HUDEP-2 (cell line): ENCODE measurements at regions not wholly inside any gene's neighbourhood (a gene's known extent, or its start where the extent isn't known, plus 50 kb on each side); places are given as distances from the start of the nearest gene placed in this dataset.
"Not testable (repeated sequence)": the region's sequence is repeated elsewhere in the genome, so short reads cannot be mapped to it uniquely, and the experiment has no call there.

Source experiments
- DNase-seq, 76 experiments: peaks; one replicate each; lab custom pipeline; 2025; ENCODE audit not compliant: unreplicated experiment in 76 of 76; lab: John Stamatoyannopoulos, UW

DNA sequence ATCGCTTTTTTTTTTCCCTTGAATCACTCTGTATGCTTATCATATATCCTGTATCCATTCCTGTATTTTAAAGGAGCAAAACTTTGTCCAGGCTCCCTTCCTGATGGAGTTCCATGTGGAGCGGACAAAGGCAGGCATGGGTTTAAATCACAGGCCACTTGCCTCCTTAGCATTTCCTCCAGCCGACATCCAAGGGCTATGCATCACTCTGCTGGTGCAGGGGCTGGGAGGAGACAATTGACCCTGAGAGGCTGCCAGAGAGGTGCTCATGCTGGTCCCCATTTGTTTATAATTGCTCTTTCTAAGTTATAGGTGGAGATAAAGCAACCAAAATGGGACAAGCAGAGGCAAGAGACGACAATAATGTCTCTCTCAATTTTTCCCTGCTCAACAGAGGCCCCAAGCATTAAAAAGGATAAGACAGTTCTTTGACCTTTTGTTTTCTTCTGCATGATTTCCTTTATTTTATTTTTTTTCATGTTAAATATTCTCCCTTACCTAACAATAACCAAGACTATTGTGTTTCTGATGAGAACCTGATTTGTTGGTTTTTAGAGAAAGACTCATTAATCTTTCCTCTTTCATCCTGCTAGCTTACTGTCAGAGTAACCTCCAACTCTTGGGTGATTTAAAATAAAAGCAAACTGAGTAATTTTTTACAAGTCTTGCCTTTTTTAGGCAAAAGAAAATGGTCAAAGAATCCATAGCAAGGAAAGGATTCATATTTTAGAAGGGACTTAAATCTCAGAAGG is 353.7 kb downstream of the ADGRL2 start:
- no peak for DNase-seq

DNA sequence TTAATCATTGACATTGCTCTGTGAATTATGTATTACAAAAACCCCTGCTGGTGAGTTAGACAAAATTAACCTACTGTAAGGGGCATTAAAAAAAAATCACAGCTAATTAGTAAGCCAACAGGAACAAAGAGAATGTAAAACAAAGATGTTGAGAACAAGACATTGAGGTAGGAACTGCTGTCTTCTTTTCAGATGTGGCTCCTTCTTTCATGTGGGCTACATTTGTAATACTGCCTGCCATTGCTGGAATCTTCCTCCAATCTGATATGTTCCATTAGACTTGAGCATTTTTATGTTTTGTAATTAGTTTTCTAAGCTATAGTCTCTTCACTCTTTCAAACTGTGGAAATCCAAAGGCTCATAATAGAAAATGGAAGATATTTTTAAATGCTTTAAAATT is 353.0 kb downstream of the ADGRL2 start:
- DNase-seq: no peak

DNA sequence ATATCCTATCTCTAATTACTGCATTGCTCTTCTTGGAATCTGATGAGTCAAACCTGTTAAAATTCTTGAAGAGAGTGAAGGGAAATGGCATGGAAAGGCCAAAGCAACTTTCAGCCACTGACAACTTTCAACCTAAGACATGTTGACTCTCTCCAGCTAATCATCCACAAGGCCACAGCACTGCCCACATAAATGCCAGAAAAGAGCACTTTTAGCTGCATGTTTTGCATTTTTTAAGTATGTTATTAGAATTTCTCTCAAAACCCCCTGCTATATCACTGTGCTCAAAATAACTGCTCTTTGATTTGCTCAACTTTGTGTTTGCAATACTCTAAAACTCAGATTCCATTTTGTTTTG is 352.5 kb downstream of the ADGRL2 start:
- no peak for DNase-seq

DNA sequence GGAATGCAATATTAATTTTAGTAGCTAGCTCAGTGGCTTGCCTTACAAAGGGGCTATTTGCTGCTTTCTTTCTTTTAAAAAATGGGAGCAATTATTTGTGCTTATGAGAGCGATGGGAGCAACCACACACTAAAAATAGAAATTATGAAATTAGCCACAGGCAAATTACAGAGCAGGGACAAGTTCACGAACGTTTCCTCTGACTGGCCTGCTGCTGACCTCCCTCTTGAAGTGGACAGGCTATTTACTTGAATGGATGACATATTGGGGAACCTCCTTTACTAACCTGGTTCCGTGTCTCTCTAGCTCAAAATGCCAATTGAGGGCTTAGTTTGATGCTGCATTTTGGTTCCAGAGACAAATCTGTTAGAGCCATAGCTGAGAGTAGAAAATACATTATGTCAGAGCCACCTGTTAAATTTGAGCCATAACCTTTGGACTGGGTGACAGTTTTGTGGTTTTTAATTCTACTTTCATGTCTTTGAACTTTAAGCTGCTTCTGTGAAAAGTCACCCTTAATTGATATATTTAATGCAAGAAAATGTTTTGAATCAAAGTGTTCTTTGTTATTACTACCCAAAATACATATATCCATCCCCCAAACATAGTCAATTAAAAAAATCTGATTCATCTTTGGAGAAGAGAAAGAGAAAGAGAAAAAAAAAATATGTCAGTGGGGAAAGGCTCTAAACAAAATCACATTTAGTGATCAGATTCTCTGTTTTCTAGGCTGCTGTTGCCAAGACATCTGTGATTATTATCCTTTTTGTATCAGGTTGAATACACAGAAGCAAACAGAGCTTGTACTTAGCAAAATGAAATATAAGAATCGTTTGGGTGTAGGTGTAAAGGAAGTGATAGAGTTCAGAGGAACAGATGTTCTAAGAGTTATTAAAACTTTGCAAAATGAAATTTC is 351.9 kb downstream of the ADGRL2 start:
- no peak for DNase-seq

DNA sequence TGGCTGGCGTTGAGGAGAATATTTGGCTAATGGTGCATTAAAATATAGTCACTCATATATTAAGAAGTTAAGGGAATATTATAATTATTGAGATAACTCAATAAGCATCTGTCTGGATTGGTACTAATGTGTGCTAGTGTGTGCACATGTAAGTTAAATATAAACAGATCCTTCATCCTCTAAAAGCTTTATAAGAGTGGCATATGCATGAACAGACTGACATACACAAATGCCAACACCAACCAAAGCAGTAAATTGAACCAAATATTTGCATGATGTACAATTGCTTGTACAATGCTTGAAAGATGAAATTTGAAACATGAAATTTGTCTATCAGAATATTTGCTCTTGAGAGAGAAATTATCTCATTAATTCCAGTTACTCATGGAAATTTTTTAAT is 344.9 kb downstream of the ADGRL2 start:
- DNase-seq: no peak

DNA sequence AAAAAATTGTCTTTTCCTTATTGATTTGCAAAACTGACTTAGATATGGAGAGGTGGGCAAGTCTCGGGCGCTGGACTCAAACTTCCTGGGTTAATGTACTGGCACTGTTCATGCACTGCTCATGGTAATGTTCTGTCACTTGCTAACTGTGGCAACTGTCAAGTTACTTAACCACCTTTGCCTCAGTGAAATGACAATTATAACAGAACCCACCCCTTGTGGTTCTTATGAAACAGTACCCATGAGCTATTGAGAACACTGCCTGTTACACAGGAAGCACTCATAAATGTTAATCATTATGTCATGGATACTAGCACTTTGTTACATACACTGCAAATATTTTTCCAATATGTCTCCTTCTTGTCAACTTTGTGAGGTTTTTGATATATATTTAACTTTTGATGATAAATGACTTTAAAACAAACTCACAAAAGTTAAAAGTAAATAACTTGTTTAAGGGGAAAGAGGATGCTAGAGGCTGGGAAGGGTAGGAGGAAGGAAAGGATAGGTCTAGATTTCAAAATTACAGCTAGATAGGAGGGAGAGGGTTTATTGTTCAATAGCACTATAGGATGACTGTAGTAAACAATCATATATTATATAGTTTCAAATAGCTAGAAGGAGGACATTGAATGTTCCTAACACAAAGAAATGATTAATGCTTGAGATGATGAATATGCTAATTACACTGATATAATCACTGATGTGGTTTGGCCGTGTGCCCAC is 342.5 kb downstream of the ADGRL2 start:
- no peak for DNase-seq

DNA sequence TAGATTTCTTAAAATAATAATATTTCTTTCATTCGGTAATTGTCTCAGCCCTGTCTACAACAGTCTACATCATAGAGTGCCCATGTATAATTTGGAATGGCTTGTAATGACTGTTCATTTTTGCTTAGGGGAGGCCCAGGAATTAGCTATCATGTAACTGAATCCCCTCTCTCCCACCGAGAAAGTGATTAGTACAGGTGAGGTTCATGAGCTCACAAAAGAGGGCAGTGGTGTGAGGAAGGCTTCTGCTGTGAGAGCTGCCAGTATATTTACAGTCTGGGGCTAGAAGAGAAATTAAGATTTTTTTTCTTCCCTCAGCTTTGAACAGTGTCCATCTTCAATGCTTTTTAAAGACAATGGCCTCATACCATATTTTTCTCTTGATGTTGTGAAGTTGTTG is 340.7 kb downstream of the ADGRL2 start:
- DNase-seq: no peak

DNA sequence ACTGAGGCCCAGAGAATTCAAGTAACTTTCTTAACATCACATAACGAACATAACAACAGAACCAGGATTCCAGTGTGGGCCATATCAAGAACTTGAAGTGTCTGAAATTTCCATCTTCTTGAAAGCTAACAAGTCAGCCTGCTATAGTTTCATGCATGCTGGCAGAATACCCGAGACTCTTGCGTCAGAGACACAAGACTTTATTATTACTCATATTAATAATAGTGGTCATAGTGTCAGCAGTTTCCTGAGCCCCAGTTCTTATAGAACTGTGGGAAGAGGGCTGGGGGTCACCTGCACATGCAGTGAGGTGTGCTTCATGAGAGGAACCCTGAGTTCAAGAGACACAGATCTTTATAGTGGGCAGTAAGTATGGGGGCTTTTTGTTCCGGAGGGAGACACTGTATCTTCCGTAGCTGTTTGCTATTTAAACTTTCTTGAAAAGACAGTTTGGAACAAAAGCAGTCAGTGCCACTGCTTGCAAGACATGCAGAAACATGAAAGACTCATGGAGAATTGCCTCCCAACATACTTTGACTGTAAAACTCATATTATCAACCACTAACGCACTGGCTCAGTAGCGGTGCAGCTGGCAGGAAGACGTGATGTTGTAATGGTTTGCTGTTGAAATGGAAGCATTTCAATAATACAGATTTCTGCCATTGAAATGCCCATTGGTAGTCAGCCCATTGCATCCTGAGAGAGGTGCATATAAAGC is 339.2 kb downstream of the ADGRL2 start:
- DNase-seq: no peak

DNA sequence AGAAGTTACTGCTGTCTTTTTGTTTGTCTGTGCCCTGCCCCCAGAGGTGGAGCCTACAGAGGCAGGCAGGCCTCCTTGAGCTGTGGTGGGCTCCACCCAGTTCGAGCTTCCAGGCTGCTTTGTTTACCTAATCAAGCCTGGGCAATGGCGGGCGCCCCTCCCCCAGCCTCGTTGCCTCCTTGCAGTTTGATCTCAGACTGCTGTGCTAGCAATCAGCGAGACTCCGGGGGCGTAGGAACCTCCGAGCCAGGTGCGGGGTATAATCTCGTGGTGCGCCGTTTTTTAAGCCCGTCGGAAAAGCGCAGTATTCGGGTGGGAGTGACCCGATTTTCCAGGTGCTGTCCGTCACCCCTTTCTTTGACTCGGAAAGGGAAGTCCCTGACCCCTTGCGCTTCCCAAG is 335.6 kb downstream of the ADGRL2 start:
- not testable (repeated sequence) for DNase-seq

DNA sequence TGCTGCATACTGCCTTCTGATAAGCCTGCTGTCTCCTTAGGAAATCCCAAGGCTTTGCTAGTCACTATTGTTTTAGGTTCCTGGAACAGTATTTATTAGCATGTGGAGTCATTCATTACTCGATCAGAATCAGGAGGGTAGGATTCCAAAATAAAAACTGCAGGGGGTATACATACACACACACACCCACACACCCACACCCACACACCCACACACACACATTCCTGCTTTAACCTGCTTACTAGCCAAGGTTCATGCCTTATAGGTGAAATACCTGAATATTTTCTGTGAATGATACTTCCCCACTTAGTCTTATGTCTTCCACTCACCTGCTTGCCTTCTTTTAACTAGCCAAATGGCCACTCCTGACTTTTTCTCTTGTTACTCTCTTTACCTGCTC is 325.1 kb downstream of the ADGRL2 start:
- DNase-seq: no peak

DNA sequence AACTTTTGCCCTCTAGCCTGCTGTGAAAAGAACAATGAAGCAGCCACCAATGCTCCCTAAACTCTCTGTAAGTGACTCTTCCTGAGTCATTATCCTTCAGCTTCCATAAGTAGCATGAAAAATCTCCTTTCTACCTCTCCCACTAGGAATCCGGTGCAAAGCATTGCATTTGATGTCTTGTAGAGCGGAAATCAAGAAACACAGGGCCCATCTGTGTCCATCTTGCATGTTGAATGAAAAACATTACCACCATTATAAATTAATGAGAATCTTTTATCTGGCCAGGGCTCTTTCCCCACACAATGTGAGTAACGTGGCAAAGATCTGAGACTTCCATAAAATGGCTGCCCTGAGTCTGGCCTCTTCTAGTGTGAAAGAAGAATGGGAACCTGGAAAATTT is 324.4 kb downstream of the ADGRL2 start:
- no peak for DNase-seq

DNA sequence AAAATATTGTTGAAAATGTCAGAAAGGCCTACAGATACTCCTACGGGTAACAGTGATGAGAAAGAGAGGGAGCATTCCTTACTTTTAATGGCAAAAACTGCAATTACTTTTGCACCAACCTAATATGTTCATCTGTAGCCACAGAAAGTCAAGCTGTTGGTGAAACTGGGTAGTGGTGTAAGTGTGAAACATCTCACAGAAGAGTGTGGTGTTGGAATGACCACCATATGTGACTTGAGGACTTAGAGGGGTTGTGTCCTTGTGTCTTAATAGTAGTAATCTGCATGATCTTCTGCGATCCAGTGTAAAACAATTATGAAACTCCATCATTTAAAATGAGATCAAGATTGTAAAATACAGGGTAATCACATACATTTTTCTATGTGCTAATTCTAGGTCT is 320.7 kb downstream of the ADGRL2 start:
- no peak for DNase-seq

DNA sequence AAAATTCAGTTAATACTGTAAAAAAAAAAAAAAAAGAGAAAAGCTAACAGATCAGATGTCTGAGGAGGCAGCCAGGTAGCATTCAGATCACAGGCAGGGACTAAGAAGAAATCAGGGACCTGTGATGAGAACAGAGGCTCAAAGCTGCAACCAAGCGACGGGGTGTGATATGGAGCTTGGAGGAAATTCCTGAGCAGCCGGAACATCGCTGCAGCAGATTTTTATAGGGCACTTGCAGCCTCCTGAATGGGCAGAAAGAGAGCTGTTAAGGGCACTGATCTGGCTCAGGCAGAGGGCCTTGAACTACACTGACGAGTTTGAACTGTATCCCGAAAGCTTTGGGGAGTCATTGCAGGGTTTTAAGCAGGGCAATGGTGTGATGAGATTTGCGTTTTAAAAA is 315.4 kb downstream of the ADGRL2 start:
- DNase-seq: no peak

DNA sequence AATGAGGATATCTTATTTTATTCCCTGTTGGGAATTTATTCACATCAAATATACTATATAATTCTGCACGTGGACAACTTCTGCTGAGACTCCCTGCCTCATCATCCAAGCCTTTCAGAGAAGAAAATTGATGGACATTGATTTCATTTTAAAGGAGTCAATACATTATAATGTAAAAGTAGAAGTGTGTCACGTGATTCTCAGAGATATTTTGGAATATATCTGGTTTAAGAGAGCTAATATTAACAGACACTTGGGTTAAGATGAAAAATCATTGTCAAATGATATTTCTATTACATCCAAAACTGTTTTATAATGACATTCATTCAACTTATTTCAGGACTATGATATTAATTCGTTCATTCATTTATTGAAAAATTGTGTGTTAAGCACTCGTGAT is 314.2 kb downstream of the ADGRL2 start:
- DNase-seq: no peak

DNA sequence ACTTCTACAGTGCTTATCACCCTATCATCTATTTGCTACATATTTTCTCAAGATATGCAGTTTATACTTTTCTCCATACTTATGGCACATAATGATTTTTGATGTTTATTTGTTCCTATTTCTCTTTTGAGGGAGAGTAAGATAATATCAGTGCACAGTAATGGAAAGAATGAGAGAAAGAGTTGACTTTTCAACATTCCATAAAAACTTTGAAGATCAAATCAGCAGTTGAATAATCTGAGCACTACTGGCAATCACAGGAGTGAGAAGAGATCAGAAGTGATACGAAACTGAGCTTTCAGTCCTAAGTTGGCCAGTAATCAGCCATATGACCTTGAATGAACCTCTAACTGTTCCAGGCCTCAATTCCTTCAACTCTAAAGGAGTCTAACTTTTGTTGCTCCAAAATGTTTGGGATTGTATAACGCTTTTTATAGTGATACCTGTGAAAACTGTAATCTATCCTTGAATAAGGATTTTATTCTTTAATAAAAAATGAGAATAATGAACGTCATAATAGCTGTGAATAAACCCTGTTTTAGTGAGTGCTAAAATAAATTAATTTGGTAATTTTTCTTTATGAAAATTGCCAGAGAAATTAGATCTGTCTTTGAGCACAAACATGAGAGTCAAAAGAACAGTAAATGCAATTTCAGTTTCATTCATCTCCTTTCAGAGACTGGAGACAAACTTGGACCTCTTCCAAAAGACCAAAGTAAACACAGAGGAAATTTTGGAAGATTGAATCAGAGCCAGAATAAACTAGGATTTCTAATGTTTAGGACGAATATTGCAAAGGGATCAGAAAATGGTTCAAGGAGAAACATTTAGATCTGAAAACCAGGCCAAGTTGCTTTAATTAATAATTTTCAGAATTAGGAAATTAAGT is 309.9 kb downstream of the ADGRL2 start:
- no peak for DNase-seq

DNA sequence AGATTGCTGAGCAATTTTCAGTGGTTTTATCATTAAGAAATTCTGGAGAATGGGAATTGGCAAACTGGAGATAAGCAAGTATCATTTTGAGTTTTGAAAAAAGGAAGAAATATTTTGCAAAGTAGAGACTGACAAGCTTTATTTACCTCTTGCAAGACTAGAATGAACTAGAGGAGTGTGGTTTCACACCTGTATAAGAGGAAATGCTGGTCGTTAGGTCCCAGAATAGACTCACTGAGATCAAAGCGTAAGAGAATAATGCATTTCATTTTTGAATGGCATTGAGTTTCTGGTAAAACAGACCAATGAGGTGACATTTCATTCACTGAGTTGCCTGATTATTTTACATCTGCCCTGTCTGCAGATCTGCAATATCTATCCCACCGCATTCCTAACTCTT is 308.1 kb downstream of the ADGRL2 start:
- no peak for DNase-seq

DNA sequence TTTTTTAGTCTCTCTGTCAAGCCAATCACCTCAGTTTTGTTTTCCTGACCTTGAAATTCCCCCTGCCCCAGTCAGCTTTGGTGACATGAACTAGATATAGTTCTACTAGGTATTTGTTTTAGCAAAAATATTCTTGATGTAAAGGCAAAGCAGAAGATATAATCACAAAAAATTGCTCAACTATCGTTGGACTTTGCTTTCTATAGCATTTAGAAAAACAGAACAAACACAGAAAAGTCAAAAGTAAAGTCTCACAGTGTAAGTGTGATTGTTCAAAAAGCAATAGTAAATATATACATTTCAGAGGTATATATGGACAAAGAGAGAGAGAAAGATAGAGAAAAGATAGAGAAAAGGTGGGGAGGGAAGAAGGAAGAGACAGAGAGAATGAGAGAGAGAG is 305.9 kb downstream of the ADGRL2 start:
- DNase-seq: no peak

DNA sequence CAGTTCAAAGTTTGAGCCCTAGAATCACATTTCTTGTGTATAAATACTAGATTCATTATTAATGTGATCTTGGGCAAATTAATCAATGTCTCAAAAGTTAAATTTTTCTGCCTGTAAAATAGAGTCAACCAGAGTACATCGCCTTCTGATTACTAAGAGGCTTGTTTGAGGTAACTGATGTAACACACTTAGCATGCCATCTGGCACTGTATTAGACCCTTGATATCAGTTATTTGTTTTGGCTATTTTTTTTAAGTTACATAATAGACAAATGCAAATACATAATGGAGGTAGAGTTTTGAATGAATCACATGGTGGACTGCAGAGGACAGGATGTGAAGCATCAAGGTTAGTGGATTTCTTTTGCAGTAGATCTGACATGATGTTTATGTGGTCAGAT is 298.4 kb downstream of the ADGRL2 start:
- DNase-seq: no peak

DNA sequence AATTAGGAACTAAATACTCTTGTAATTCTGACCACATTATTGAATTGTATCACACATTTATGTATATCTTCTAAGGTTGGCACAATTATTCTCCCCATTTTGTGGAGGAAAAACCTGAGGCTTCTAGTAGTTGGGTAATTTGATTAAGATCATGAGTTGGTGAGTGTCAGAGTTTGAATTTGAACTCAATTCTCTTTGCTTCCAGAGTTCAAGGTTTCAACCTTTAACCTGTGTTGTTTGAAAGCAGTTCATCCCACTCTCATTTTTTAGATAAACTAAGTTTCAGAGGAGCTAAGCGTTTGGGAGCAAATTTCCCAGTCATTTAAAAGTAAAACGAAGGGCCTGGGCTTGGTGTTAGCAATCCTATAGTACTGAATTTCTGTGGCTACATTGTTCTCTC is 293.4 kb downstream of the ADGRL2 start:
- no peak for DNase-seq

DNA sequence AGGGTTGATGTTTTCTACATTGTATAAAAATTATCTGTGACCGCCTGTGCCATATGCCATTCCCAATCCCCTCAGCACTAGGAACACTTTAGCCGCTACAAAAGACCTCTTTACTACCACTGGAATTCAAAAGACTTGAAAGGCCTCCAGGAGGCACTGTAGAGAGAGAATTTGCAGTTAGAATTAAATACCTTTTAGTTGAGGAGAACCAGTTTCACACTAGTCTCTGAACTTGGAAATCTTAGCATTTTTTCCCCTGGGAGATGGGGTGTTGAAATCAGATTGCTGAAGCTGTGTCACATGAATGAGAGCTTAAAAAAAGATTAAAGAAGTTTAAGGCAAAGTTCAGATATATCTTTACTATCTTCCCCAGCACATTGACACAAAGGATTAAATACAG is 291.0 kb downstream of the ADGRL2 start:
- no peak for DNase-seq
